Cardiac muscle cell (in vitro differentiated cells and primary cell): ENCODE measurements at regions not wholly inside any gene's neighbourhood (a gene's known extent, or its start where the extent isn't known, plus 50 kb on each side); places are given as distances from the start of the nearest gene placed in this dataset.

Experiments used
- DNase-seq, 2 donors: peaks; one replicate each; pipeline versions ENCODE4 v3.0.0 to v3.0.0-alpha.2; 2010 to 2017; ENCODE audit warnings: low read depth in 1 of 2, low spot score in 1 of 2
- H3K27ac ChIP-seq: fragments of 200-600 bp; sonication (generic); 2 replicates; pipeline ENCODE4 v1.5.1; 2016
- H3K27me3 ChIP-seq: fragments of 200-600 bp; sonication (generic); 2 replicates; pipeline ENCODE4 v1.6.0; 2016; ENCODE audit warnings: control low read depth
- H3K36me3 ChIP-seq: fragments of 200-600 bp; sonication (generic); 2 replicates; pipeline ENCODE4 v1.5.1; 2016; ENCODE audit warnings: control low read depth
- H3K4me1 ChIP-seq: fragments of 200-600 bp; sonication (generic); 2 replicates; pipeline ENCODE4 v1.8.1; 2017; ENCODE audit warnings: low read depth, mild to moderate bottlenecking, mixed run types
- H3K4me3 ChIP-seq: fragments of 200-600 bp; sonication (generic); 2 replicates; pipeline ENCODE4 v1.5.1; 2016; ENCODE audit warnings: mild to moderate bottlenecking
- H3K9me3 ChIP-seq: fragments of 200-600 bp; sonication (generic); 2 replicates; pipeline ENCODE4 v1.5.1; 2017; ENCODE audit warnings: low read depth, mild to moderate bottlenecking, control low read depth
- CTCF ChIP-seq: IDR thresholded peaks from 2 replicates; pipeline ENCODE4 v1.5.1; 2012; ENCODE audit warnings: low read depth, mild to moderate bottlenecking, low read length

GRCh38 chr2:129784486-129784885 lies 195.0 kb upstream of the RAB6C start:
- TF ChIP-seq CTCF: no peak

GRCh38 chr2:129791712-129792111 lies 187.8 kb upstream of the RAB6C start:
- Histone ChIP-seq H3K27ac (no peak overlapping the region), H3K27me3 (no peaks in the 10 kb centered on the region), H3K9me3 (no peaks in the 10 kb centered on the region), H3K36me3 (no peaks in the 10 kb centered on the region), H3K4me3 (no peak overlapping the region), H3K4me1 (no peaks in the 10 kb centered on the region)
- DNase-seq: no peak
- no peak for TF ChIP-seq CTCF

More at GRCh38 chr2:129784486-129784885, 195.0 kb upstream of the RAB6C start:
- Histone ChIP-seq H3K36me3 (no peaks in the 10 kb centered on the region), H3K27ac (no peak overlapping the region), H3K4me3 (no peak overlapping the region), H3K9me3 (no peaks in the 10 kb centered on the region), H3K27me3 (no peaks in the 10 kb centered on the region), H3K4me1 (peaks cover 3% of the 10 kb centered on the region)
- no peak for DNase-seq

- Histone ChIP-seq H3K27ac (no peak overlapping the region), H3K4me3 (no peak overlapping the region), H3K4me1 (no peaks in the 10 kb centered on the region), H3K36me3 (no peaks in the 10 kb centered on the region), H3K9me3 (no peaks in the 10 kb centered on the region), H3K27me3 (no peaks in the 10 kb centered on the region)
- DNase-seq: no peak
- TF ChIP-seq CTCF: no peak
These were observed 186.0 kb upstream of the RAB6C start for GRCh38 chr2:129793431-129793902.

- Histone ChIP-seq H3K4me1 (no peaks in the 10 kb centered on the region), H3K36me3 (no peaks in the 10 kb centered on the region), H3K27me3 (no peaks in the 10 kb centered on the region), H3K4me3 (no peak overlapping the region), H3K9me3 (no peaks in the 10 kb centered on the region), H3K27ac (no peak overlapping the region)
- DNase-seq: no peak
- TF ChIP-seq CTCF: no peak
These were observed 185.3 kb upstream of the RAB6C start for GRCh38 chr2:129794116-129794515.

GRCh38 chr2:129794540-129794939 lies 184.9 kb upstream of the RAB6C start:
- no peaks in the 10 kb centered on the region for H3K4me1 ChIP-seq
- no peak overlapping the region for H3K27ac ChIP-seq
- DNase-seq: no peak
- H3K4me3 ChIP-seq: no peak overlapping the region
- no peak for TF ChIP-seq CTCF
- no peaks in the 10 kb centered on the region for H3K36me3 ChIP-seq
- no peaks in the 10 kb centered on the region for H3K27me3 ChIP-seq
- no peaks in the 10 kb centered on the region for H3K9me3 ChIP-seq

- Histone ChIP-seq H3K27me3 (no peaks in the 10 kb centered on the region), H3K4me1 (no peaks in the 10 kb centered on the region), H3K27ac (no peak overlapping the region), H3K9me3 (no peaks in the 10 kb centered on the region), H3K36me3 (no peaks in the 10 kb centered on the region), H3K4me3 (no peak overlapping the region)
- DNase-seq: no peak
- no peak for TF ChIP-seq CTCF
These were observed 183.2 kb upstream of the RAB6C start for GRCh38 chr2:129796225-129796624.
